Endothelial cell of umbilical vein (primary cell): ENCODE measurements at regions not wholly inside any gene's neighbourhood (a gene's known extent, or its start where the extent isn't known, plus 50 kb on each side); places are given as distances from the start of the nearest gene placed in this dataset.

Experiments
- BruUV-seq: library from RNA; stranded (reverse); fragments of 400-500 nt; replicated peaks from 2 replicates; lab custom pipeline; 2021; lab: Mats Ljungman, UMichigan
- CTCF ChIA-PET: fragments of 300-600, 350-600 bp; sonication (Branson Sonifier 250); formaldehyde crosslinking; loops from one replicate; lab custom pipeline; 2021; ENCODE audit warnings: antibody characterized with exemption, inconsistent platforms; lab: Charles Lee
- POLR2A ChIA-PET: fragments of 300-600, 350-600 bp; sonication (Branson Sonifier 250); formaldehyde crosslinking; loops from one replicate; lab custom pipeline; 2021; ENCODE audit warnings: antibody characterized with exemption, inconsistent platforms; lab: Charles Lee
- DNase-seq: peaks from one replicate; pipeline ENCODE4 v3.0.0-alpha.2; 2011; ENCODE audit warnings: low read depth, low spot score
- FAIRE-seq: peaks from 2 replicates; lab custom pipeline; 2011; peaks lifted over from hg19 to GRCh38; lab: Jason Lieb, UNC
- H2AFZ ChIP-seq: 2 replicates; pipeline ENCODE4 v1.6.0; 2012; ENCODE audit warnings: low read depth, low read length, control low read depth, inconsistent platforms
- H3K27ac ChIP-seq: 2 replicates; pipeline ENCODE4 v1.5.1; 2011; ENCODE audit warnings: low read depth, mild to moderate bottlenecking, control low read depth, low read length, moderate library complexity; ENCODE audit not compliant: insufficient read depth
- H3K27me3 ChIP-seq, 2 experiments: 2 replicates each; pipeline versions ENCODE4 v1.6.0 to v1.6.1; 2011; ENCODE audit warnings: low read length in 2 of 2, mixed read lengths in 1 of 2; ENCODE audit not compliant: control insufficient read depth in 2 of 2, insufficient read depth in 2 of 2
- H3K36me3 ChIP-seq, 2 experiments: 2 replicates in 1 of 2; 3 replicates in 1 of 2; pipeline ENCODE4 v1.5.1; 2011; ENCODE audit warnings: low read length in 2 of 2, mild to moderate bottlenecking in 1 of 2, moderate library complexity in 1 of 2; ENCODE audit not compliant: control insufficient read depth in 2 of 2, insufficient read depth in 2 of 2; ENCODE audit errors: extremely low read depth in 1 of 2
- H3K4me1 ChIP-seq: 3 replicates; pipeline ENCODE4 v1.5.1; 2011; ENCODE audit warnings: mild to moderate bottlenecking, low read length; ENCODE audit not compliant: control insufficient read depth, insufficient read depth; ENCODE audit errors: extremely low read depth
- H3K4me2 ChIP-seq: 2 replicates; pipeline ENCODE4 v1.6.1; 2011; ENCODE audit warnings: low read length, control low read depth, mixed read lengths; ENCODE audit not compliant: insufficient read depth
- H3K4me3 ChIP-seq, 3 experiments: fragments of 200-600 bp in 1 of 3; sonication (generic), shearing (Covaris generic) in 1 of 3; replicated peaks in 1 of 3; 2 replicates each; pipeline ENCODE4 v1.5.1; 2011 to 2016; ENCODE audit warnings: control low read depth in 3 of 3, low read length in 3 of 3, mild to moderate bottlenecking in 2 of 3, inconsistent platforms in 1 of 3, low read depth in 1 of 3, moderate library complexity in 1 of 3; ENCODE audit not compliant: insufficient read depth in 1 of 3
- H3K79me2 ChIP-seq: 2 replicates; pipeline ENCODE4 v1.6.0; 2012; ENCODE audit warnings: low read length, inconsistent platforms; ENCODE audit not compliant: control insufficient read depth, insufficient read depth
- H3K9ac ChIP-seq: replicated peaks from 2 replicates; pipeline ENCODE3; 2011; ENCODE audit warnings: low read length, control low read depth; ENCODE audit not compliant: insufficient read depth; ENCODE audit errors: extremely low read depth
- H3K9me1 ChIP-seq: replicated peaks from 3 replicates; pipeline ENCODE4 v1.6.0; 2011; ENCODE audit warnings: mild to moderate bottlenecking, low read length; ENCODE audit not compliant: control insufficient read depth, insufficient read depth; ENCODE audit errors: extremely low read depth
- H3K9me3 ChIP-seq: replicated peaks from 2 replicates; pipeline ENCODE4 v1.5.1; 2012; ENCODE audit warnings: low read length, inconsistent platforms; ENCODE audit not compliant: control insufficient read depth, insufficient read depth
- H4K20me1 ChIP-seq: replicated peaks from 2 replicates; pipeline ENCODE3; 2011; ENCODE audit warnings: mild to moderate bottlenecking, low read length; ENCODE audit not compliant: control insufficient read depth, insufficient read depth; ENCODE audit errors: extremely low read depth
- EZH2 ChIP-seq: IDR thresholded peaks from 2 replicates; pipeline ENCODE4 v1.6.1; 2012; ENCODE audit warnings: borderline replicate concordance, low read depth, mild to moderate bottlenecking, moderate library complexity, low read length, inconsistent platforms; ENCODE audit not compliant: severe bottlenecking
- FOS ChIP-seq: IDR thresholded peaks from 2 replicates; pipeline ENCODE4 v1.6.1; 2011; ENCODE audit warnings: mild to moderate bottlenecking, low read length, moderate library complexity, borderline replicate concordance; ENCODE audit not compliant: insufficient read depth
- GATA2 ChIP-seq: IDR thresholded peaks from 2 replicates; pipeline ENCODE4 v1.7.0; 2011; ENCODE audit warnings: low read depth, mild to moderate bottlenecking, moderate library complexity, mixed read lengths, low read length; ENCODE audit not compliant: insufficient read length, insufficient read depth
- JUN ChIP-seq: IDR thresholded peaks from 2 replicates; pipeline ENCODE4 v1.6.1; 2011; ENCODE audit warnings: borderline replicate concordance, low read depth; ENCODE audit not compliant: insufficient read length, insufficient read depth
- MAX ChIP-seq: IDR thresholded peaks from 2 replicates; pipeline ENCODE4 v1.6.1; 2011; ENCODE audit not compliant: insufficient read depth, insufficient read length
- MYC ChIP-seq: IDR thresholded peaks from one replicate; pipeline ENCODE4 v1.6.1; 2011; ENCODE audit warnings: mild to moderate bottlenecking, low read depth, low read length
- POLR2A ChIP-seq: IDR thresholded peaks from 2 replicates; pipeline ENCODE4 v1.6.1; 2012; ENCODE audit warnings: low read depth, mild to moderate bottlenecking, control low read depth, low read length
- POLR2AphosphoS5 ChIP-seq: IDR thresholded peaks from 2 replicates; pipeline ENCODE4 v1.6.1; 2012; ENCODE audit warnings: low read depth, mild to moderate bottlenecking, control low read depth, low read length, moderate library complexity; ENCODE audit not compliant: insufficient read depth
- dilution Hi-C: fragments of 300-500 bp; cut with MboI; formaldehyde crosslinking; loops from one replicate; pipeline ENCODE4 v1.15.0; 2019; ENCODE audit warnings: low sequenced_read_pairs; ENCODE audit not compliant: extremely low pct_ligation_motif_present
- intact Hi-C: fragments of 100-400 bp; cut with micrococcal nuclease; formaldehyde crosslinking; loops from one replicate; pipeline ENCODE4 v1.10.0; 2022
- TF ChIP-seq, protein P1 (sequence below), 2 donors: IDR thresholded peaks; 1 replicate in 1 of 2; 2 replicates in 1 of 2; pipeline ENCODE4 v1.5.1; 2011; ENCODE audit warnings: low read length in 2 of 2, mild to moderate bottlenecking in 2 of 2, moderate library complexity in 2 of 2, control low read depth in 1 of 2, inconsistent platforms in 1 of 2, low read depth in 1 of 2; ENCODE audit not compliant: insufficient read depth in 1 of 2; ENCODE audit errors: extremely low read depth in 1 of 2

- H2AFZ ChIP-seq, result no peak overlapping the region
- dilution Hi-C loops, result no loop called here
Measured at GRCh38 chr7:119919986-119920385, 353.0 kb upstream of the KCND2 start.

DNA sequence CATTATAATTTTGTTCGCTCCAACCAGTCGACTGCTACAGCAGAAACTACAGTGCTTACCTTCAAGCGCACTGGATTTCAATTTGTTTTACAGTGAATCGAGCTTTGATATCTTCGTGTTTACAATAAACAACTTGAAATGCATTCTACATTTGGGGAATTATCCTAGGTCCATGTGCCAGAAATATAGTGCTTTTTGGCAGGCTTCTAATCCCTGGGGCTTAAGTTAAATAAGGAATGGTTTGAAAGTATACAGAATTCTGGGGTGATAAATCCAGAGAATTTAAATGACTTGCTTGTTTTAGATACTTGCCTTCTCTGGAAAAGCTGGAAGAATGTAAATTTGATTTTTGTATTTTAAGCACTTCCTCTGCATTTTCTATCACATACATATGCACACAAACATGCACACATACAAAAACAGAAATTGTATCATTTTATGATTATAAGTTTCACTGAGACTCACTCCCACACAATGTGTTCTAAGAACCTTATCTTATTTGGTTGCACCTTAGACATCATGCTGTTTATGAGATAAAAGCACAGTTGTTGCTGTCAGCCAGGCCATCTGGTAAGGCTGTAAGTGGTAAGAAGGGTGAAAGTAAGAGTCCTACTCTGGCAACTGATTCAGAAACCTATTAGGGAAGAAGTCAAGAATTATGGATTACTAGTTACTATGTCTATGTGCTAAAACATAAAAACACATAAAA is 347.2 kb upstream of the KCND2 start:
- ChIA-PET CTCF (interaction anchor here (2.4 kb wide), 1 partner anchor 10 kb away, joined by 14 read pairs; no protein-coding TSS in a partner anchor), POLR2A (no interaction called here)
- FAIRE-seq (no peak), DNase-seq (no peak)
- Histone ChIP-seq H3K4me1 (no peaks in the 10 kb centered on the region), H4K20me1 (no peaks in the 10 kb centered on the region), H3K4me2 (no peak overlapping the region), H3K9me3 (no peaks in the 10 kb centered on the region), H3K79me2 (no peaks in the 10 kb centered on the region), H3K9me1 (no peaks in the 10 kb centered on the region), H3K9ac (no peak overlapping the region), H3K27ac (no peak overlapping the region), H3K27me3 (no peaks in the 10 kb centered on the region), H3K36me3 (no peaks in the 10 kb centered on the region), H2AFZ (no peak overlapping the region), H3K4me3 (no peak overlapping the region)
- BruUV-seq, result no TSS peak
- dilution Hi-C loops (no loop called here), intact Hi-C loops (no loop called here)
- no peak for TF ChIP-seq JUN
- TF ChIP-seq POLR2A, result no peak
- TF ChIP-seq MYC, result no peak
- TF ChIP-seq EZH2, result no peak
- TF ChIP-seq, protein P1, sequence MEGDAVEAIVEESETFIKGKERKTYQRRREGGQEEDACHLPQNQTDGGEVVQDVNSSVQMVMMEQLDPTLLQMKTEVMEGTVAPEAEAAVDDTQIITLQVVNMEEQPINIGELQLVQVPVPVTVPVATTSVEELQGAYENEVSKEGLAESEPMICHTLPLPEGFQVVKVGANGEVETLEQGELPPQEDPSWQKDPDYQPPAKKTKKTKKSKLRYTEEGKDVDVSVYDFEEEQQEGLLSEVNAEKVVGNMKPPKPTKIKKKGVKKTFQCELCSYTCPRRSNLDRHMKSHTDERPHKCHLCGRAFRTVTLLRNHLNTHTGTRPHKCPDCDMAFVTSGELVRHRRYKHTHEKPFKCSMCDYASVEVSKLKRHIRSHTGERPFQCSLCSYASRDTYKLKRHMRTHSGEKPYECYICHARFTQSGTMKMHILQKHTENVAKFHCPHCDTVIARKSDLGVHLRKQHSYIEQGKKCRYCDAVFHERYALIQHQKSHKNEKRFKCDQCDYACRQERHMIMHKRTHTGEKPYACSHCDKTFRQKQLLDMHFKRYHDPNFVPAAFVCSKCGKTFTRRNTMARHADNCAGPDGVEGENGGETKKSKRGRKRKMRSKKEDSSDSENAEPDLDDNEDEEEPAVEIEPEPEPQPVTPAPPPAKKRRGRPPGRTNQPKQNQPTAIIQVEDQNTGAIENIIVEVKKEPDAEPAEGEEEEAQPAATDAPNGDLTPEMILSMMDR (IDR thresholded peaks at IDR 0.05; ENCODE audit: extremely low read depth in 1 of 2, insufficient read depth in 1 of 2, low read depth in 1 of 2, low read length in 2 of 2), result no peak
- no peak for TF ChIP-seq POLR2AphosphoS5
- TF ChIP-seq MAX, result no peak
- no peak for TF ChIP-seq GATA2
- TF ChIP-seq FOS, result no peak

More at GRCh38 chr7:119919986-119920385, 353.0 kb upstream of the KCND2 start:
- no peak overlapping the region for H3K4me2 ChIP-seq
- no peak overlapping the region for H3K27ac ChIP-seq
- FAIRE-seq (no peak), DNase-seq (no peak)
- H4K20me1 ChIP-seq, result no peaks in the 10 kb centered on the region
- intact Hi-C loops, result no loop called here
- BruUV-seq, result no TSS peak
- no peaks in the 10 kb centered on the region for H3K36me3 ChIP-seq
- TF ChIP-seq POLR2AphosphoS5, result no peak
- no peak overlapping the region for H3K9ac ChIP-seq
- H3K79me2 ChIP-seq, result no peaks in the 10 kb centered on the region
- no peaks in the 10 kb centered on the region for H3K9me3 ChIP-seq
- H3K27me3 ChIP-seq, result no peaks in the 10 kb centered on the region
- no peak overlapping the region for H3K4me3 ChIP-seq
- H3K4me1 ChIP-seq, result no peaks in the 10 kb centered on the region
- ChIA-PET CTCF (interaction anchor here (5.1 kb wide), 1 partner anchor 15 kb away, joined by 26 read pairs; no protein-coding TSS in a partner anchor), POLR2A (no interaction called here)
- H3K9me1 ChIP-seq, result no peaks in the 10 kb centered on the region
